C1 segment of cervical spinal cord (tissue), 14 donors: ENCODE measurements at regions not wholly inside any gene's neighbourhood (a gene's known extent, or its start where the extent isn't known, plus 50 kb on each side); places are given as distances from the start of the nearest gene placed in this dataset.

Source experiments
- DNase-seq, 14 donors: peaks; one replicate each; lab custom pipeline; 2025; lab: John Stamatoyannopoulos, UW

GRCh38 chr18:41754332-41754731, 200.7 kb upstream of the PIK3C3 start:
- DNase-seq: no peak

GRCh38 chr18:41753826-41754225, 201.2 kb upstream of the PIK3C3 start:
- DNase-seq: no peak

GRCh38 chr18:41752826-41753225, 202.2 kb upstream of the PIK3C3 start:
- DNase-seq: no peak

- no peak for DNase-seq
Measured at GRCh38 chr18:41751652-41752051, 203.4 kb upstream of the PIK3C3 start.

- no peak for DNase-seq
Measured at GRCh38 chr18:41751161-41751560, 203.9 kb upstream of the PIK3C3 start.

- DNase-seq: no peak
Measured at GRCh38 chr18:41747723-41748242, 207.3 kb upstream of the PIK3C3 start.

- peak in 7 of 14 donors; percentile 1 to 24 (median 6) for DNase-seq
Measured at GRCh38 chr18:41745166-41746049, 209.6 kb upstream of the PIK3C3 start.

GRCh38 chr18:41744421-41745030, 210.5 kb upstream of the PIK3C3 start:
- DNase-seq: no peak

GRCh38 chr18:41737218-41737617, 217.8 kb upstream of the PIK3C3 start:
- DNase-seq: no peak

- no peak for DNase-seq
Measured at GRCh38 chr18:41734917-41735316, 220.1 kb upstream of the PIK3C3 start.

GRCh38 chr18:41732356-41732755, 222.7 kb upstream of the PIK3C3 start:
- DNase-seq: no peak

- no peak for DNase-seq
Measured at GRCh38 chr18:41731884-41732283, 223.2 kb upstream of the PIK3C3 start.

GRCh38 chr18:41724195-41724594, 230.8 kb upstream of the PIK3C3 start:
- no peak for DNase-seq

- DNase-seq: no peak
Measured at GRCh38 chr18:41721103-41721790, 233.8 kb upstream of the PIK3C3 start.

- no peak for DNase-seq
Measured at GRCh38 chr18:41720226-41720625, 234.8 kb upstream of the PIK3C3 start.

- no peak for DNase-seq
Measured at GRCh38 chr18:41719808-41720207, 235.2 kb upstream of the PIK3C3 start.

GRCh38 chr18:41714872-41715271, 240.2 kb upstream of the PIK3C3 start:
- DNase-seq: no peak

GRCh38 chr18:41713969-41714825, 240.8 kb upstream of the PIK3C3 start:
- DNase-seq: no peak

- DNase-seq: no peak
Measured at GRCh38 chr18:41706301-41706700, 248.7 kb upstream of the PIK3C3 start.

- no peak for DNase-seq
Measured at GRCh38 chr18:41703744-41704530, 251.1 kb upstream of the PIK3C3 start.
